ENCODE measurements at regions not wholly inside any gene's neighbourhood (a gene's known extent, or its start where the extent isn't known, plus 50 kb on each side); places are given as distances from the start of the nearest gene placed in this dataset.

DNA sequence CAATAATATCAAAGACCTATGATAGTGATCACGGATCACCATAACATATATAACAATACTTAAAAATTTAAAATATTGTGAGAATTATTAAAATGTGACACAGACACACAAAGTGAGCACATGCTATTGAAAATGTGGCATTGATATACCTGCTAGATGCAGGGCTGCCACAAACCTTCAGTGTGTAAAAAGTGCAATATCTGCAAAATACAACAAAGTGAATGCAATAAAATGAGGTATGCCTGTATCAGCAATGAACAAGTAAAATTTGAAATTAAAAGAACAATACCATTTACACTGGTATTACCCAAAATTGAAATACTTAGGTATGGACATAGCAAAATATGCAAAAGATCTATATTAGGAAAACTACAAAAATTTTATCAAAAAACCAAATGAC is 1217.8 kb upstream of the PCDH20 start:
- no peak for DNase-seq

DNA sequence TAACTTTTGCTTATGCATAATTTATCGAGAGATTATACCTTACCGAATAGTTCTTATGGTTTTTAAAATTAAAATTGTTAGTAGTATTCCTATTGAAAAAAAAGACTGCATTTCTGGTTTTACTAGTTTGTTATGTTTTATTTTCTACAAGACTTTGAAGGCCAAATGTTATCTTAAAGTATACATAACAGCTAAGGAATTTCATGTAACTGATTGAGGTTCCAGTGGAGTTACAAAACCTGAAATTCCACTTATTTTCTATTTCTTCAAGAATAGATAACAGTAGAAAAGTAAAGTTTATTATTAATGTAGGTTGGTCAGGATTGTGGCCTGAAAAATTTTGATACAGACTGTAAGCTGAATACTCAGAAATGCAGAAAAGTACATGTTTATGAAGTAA is 1216.0 kb upstream of the PCDH20 start:
- no peak for DNase-seq

DNA sequence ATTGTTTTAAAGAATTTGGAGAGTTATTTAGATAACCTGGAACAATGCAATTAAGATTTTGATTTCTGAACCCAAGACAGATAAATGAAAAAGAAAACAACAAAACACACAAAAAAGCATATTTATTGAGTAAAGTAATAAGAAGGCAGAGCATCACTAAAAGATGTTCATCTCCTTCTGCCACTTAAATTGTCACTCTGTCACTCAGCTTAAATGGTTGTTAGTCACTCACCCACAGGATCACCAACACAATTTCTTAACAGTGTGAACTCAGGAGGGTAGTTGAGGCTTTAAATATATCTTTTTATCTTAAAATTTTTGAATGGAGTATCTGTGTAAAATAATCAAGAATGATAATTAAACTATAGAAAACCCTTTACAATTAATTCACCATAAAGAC is 1215.5 kb upstream of the PCDH20 start:
- no peak for DNase-seq

GRCh38 chr13:62629618-62630017 is 1214.0 kb upstream of the PCDH20 start:
- DNase-seq: no peak

- DNase-seq: no peak
These were observed 1211.6 kb upstream of the PCDH20 start for GRCh38 chr13:62627226-62627625.

GRCh38 chr13:62626771-62627170 is 1211.1 kb upstream of the PCDH20 start:
- no peak for DNase-seq

DNA sequence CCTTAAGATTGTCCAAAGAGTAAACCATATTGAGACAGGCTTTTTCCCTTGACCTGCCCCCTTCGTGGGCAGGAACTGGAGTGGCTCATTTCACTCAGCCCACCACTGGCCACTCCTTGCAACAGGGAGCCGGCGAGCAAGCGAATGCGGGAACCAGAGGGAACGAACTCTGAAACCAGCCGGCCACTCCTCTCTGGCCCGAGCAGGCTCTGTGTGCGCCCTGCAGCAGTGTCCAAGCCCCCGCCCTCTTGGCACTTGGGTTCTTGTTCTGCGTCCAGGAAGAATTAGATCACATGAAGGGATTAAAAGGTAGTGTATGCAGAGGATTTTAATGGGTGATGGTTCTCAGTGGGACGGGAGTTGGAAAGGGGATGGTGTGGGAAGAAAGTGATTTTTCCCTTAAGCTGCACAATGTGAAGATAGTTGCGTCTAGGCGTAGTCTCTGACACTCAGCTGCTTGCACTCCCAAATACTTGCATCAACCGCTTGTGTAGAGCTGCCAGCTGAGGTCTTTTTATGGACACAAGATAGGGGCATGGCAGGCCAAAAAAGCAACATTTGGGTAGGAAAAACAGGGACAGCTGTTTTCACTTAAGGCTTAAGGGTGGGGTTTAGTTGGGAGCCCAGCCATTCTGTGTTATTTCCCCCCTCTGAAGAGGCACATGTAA is 1209.7 kb upstream of the PCDH20 start:
- no peak for DNase-seq

DNA sequence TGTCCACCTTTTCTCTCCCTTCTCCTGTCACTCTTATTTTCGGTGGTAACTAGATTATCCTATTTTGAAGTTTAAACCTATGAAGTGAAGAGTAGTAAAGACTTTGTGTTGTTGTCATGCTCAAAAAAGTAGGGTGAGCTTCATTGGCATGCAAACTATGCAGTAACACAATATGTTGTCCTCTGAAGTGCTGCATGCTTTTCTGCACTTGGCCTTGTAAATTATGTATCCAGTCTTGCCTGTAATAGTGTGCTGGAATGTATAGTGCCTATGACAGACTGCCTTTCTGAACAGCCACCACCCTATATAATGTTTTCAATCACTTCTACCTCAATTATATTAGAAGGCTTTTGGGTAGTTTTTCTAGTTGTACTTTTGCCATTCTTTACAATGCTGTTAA is 1198.2 kb upstream of the PCDH20 start:
- DNase-seq: no peak

DNA sequence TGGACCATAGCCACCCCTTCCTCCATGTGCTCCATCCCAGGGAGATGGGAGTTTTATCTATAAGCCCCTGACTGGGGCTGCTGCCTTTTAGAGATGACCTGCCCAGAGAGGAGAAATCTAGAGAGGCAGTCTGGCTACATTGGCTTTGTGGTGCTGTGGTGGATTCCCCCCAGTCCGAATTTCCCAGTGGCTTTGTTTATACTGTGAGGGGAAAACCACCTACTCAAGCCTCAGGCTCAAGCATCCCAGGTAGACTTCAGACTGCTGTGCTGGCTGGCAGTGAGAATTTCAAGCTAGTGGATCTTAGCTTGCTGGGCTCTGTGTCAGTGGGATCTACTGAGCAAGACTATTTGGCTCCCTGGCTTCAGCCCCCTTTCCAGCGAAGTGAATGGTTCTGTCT is 1195.7 kb upstream of the PCDH20 start:
- no peak for DNase-seq

DNA sequence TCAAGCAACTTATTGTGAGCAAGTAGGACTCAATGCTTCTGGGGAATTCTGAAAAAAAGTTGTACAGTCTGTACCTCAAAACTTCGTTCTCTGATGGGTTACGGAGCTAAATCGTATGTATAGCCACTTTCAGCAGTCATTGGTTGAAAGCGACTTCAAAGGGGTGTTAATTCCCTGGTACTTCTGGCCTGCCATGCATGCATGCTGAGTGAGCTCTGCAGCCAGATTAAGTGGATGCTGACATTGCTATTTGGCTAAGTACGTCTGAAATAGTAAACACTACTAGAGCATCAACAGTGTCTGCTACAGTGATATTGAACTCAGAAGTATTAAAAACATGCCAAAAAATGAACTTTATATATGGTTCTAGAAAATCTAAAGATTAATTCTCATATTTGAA is 1183.1 kb upstream of the PCDH20 start:
- DNase-seq: peak; percentile 51

DNA sequence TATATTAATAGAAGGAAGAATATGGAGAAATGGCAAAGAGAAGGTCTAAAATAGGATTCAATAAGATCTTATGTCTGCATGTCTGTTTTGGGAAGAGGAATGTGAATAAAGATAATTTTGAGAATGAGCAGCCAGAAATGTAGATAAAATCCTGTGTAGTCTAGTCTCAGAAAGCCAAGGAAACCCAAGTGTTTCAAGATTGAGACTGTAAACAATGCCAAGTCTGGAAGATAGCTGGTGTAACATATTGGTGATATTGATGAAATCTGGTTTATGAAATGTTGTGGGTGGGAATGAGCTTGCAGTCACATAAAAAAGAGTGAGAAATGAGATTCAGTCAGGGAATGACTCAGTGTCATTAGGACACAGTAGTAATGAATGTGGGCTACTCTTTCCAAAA is 1180.3 kb upstream of the PCDH20 start:
- DNase-seq: no peak

- DNase-seq: no peak
These were observed 1178.2 kb upstream of the PCDH20 start for GRCh38 chr13:62593804-62594203.

GRCh38 chr13:62583466-62583865 is 1167.8 kb upstream of the PCDH20 start:
- DNase-seq: no peak

- no peak for DNase-seq
These were observed 1162.8 kb upstream of the PCDH20 start for GRCh38 chr13:62578402-62578801.

GRCh38 chr13:62564770-62565169 is 1149.1 kb upstream of the PCDH20 start:
- no peak for DNase-seq

DNA sequence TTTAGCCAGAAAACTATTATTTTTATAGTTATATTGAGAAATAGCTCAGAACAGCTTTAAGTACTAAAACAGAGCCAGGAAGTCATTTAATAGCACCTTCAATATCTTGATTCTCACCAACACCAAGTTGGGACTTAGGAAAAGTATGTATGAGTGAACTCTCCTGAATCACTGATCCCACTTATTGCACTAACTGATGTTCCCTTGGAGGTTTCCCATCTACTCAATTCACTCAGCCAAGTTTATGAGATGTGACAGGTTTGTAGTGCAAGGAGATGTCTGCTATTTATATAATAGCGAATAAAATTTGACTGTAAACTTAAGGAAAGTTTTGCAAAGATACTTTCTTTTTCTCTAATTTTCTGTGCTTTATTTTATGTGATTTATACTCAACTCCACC is 1147.6 kb upstream of the PCDH20 start:
- DNase-seq: no peak

GRCh38 chr13:62556978-62557377 is 1141.3 kb upstream of the PCDH20 start:
- no peak for DNase-seq

DNA sequence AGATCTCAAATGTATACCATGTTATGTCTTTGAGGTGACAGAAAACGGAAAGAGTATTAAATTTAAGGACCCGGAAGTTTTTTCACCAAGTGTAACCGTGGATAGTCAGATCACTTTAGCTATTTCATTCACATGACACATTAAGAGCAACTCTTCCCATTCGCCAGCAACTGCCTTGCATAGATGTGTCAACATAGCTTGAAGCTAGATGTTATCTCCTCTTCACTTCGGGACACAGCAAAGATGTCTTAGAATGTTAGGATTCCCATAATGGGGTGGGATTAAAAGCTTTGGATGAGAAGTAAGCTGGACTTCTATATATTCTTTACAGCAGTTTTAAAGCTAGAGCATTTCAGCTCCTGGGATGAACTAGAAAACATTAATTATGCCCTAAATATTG is 1135.9 kb upstream of the PCDH20 start:
- peak; percentile 63 for DNase-seq

DNA sequence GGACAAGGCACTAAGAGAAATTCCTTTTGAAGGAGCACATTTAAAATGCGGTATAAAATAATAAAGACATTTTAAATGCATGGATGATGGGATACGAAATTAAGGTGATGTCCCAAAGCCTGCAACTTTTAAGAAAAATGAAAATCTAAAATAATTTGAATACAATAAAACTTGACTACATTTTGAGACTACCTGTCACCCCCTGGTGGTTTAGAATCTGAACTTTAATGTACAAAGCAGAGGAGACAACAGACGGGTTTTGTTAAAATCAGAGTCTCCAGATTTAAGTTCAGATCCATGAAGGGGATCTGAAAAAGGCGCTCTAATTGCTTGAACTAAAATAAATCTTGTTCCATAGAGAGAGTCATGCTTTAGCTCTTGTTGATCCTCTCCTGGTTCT is 1129.3 kb upstream of the PCDH20 start:
- no peak for DNase-seq

DNA sequence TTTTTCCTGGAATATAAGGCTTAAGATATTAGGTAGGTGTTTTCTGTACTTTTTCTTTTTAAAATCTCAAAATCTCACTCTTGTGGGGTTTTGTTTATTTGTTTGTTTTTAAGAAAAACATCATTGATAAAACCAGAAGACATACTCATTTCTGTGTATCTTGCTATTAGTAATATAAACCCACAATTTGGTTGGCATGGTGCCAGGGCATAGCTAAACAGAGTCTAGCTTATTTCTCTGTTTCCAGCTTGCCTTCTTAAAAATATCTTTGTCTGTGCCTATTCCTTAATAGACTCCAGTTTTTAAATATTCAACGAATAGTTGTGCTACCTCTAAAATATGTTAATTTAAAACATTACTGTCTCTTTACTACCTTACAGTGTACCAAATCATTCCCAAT is 1121.9 kb upstream of the PCDH20 start:
- DNase-seq: no peak

DNA sequence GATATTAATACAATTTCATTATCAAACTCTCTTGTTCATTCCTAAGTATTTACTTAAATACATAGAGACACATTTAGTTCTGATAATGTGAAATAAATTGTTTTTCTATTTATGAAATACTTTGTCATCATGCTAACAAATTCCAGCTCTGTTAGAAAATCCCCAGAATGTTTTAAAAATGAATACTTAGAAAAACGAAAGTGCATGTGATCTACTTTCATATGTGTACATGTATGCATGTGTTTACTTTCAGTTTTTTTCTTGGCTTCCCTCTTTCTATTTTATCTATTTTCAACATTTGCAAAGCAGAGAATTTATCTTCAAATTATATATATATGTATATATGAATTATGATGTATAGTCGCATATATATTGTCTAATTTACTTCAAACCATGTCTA is 1110.0 kb upstream of the PCDH20 start:
- no peak for DNase-seq

- no peak for DNase-seq
These were observed 1108.8 kb upstream of the PCDH20 start for GRCh38 chr13:62524498-62524897.

DNA sequence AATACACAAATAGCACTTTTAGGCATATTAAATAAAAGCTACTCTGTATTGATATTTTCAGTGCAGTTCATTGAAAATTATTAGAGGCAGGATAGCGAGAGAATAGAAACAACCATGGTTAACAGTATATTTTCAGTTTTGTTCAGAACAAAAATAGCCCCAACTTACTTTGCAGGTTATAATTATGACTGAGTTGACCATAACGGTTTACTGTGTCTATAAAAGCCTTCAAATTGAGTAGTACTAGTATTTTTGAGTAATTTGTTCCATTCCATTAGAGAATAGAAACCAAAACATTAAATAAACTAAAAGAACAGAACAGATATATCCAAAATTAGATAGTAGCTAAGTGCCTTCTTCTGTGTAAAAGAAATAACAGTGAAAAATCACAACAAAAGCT is 1108.4 kb upstream of the PCDH20 start:
- DNase-seq: no peak

GRCh38 chr13:62512194-62513141 is 1096.8 kb upstream of the PCDH20 start:
- DNase-seq: peak; percentile 70
